ENCODE measurements at regions not wholly inside any gene's neighbourhood (a gene's known extent, or its start where the extent isn't known, plus 50 kb on each side); places are given as distances from the start of the nearest gene placed in this dataset.

DNA sequence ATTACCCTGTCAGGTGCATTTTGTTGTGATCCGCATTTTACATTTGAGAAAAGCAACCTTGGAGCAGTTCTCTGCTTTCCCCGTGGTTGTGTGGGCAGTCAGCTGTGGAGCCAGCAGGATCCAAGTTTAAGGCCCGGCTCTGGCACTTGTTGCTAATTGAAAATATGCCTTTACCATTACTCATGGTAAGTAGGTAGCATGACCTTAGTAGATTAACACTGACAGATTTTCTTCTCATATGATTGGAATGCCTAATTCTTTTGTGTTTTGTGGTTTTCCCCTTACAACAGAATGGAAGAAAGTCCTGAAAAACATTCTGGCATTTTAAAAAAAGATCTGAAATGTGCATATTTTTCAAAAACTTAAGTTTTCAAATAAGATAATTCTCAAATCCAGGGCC lies 246.5 kb upstream of the LRRN1 start:
- no peak overlapping the region for H3K4me3 ChIP-seq (ENCODE audit: low read depth, low read length)
- Mint-ChIP-seq H3K27ac (no peak overlapping the region), H3K27me3 (no peaks in the 10 kb centered on the region), H3K9me3 (peaks cover 0 to 7% (median 0%) of the 10 kb centered on the region in 7 donors), H3K4me3 (no peak overlapping the region), H3K4me1 (no peaks in the 10 kb centered on the region), H3K36me3 (no peaks in the 10 kb centered on the region)
- H3K4me1 ChIP-seq (ENCODE audit: control insufficient read depth, insufficient read depth, low read length, poor library complexity, severe bottlenecking), result no peaks in the 10 kb centered on the region
- H3K27me3 ChIP-seq (ENCODE audit: control insufficient read depth, insufficient read depth, low read length), result no peaks in the 10 kb centered on the region
- no peaks in the 10 kb centered on the region for H3K36me3 ChIP-seq (ENCODE audit: control insufficient read depth, insufficient read depth, low read length)
- no peak overlapping the region for H3K27ac ChIP-seq (ENCODE audit: insufficient read depth, low read length, poor library complexity, severe bottlenecking)
- ATAC-seq (ENCODE audit: low read depth in 2 of 2) (no peak), DNase-seq (no peak)
- no peaks in the 10 kb centered on the region for H3K9me3 ChIP-seq (ENCODE audit: control insufficient read depth in 2 of 2, low read length in 2 of 2)

DNA sequence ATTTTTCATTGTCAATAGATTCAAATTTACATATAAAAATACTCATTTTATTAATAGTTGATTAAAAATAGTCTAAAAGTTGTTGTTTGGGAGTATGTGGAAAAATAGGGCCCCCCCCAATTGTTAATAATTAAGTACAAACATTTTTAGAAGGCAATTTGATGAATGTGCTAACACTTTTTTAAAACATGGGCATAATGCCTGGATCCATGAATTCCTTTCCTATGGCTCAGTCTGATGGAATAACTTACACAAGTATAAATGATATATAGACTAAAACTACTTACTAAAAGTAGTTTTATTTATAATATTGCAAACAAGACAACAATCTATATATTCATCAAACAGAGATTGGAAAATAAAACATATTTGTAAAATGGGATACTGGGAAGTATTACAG lies 247.2 kb upstream of the LRRN1 start:
- Mint-ChIP-seq H3K9me3 (peaks cover 0 to 7% (median 0%) of the 10 kb centered on the region in 7 donors), H3K4me1 (no peaks in the 10 kb centered on the region), H3K27me3 (no peaks in the 10 kb centered on the region), H3K36me3 (no peaks in the 10 kb centered on the region), H3K27ac (no peak overlapping the region), H3K4me3 (no peak overlapping the region)
- Histone ChIP-seq H3K36me3 (ENCODE audit: control insufficient read depth, insufficient read depth, low read length) (no peaks in the 10 kb centered on the region), H3K4me1 (ENCODE audit: control insufficient read depth, insufficient read depth, low read length, poor library complexity, severe bottlenecking) (no peaks in the 10 kb centered on the region), H3K9me3 (ENCODE audit: control insufficient read depth in 2 of 2, low read length in 2 of 2) (no peaks in the 10 kb centered on the region), H3K4me3 (ENCODE audit: low read depth, low read length) (no peak overlapping the region), H3K27ac (ENCODE audit: insufficient read depth, low read length, poor library complexity, severe bottlenecking) (no peak overlapping the region), H3K27me3 (ENCODE audit: control insufficient read depth, insufficient read depth, low read length) (no peaks in the 10 kb centered on the region)
- ATAC-seq (ENCODE audit: low read depth in 2 of 2) (no peak), DNase-seq (no peak)

DNA sequence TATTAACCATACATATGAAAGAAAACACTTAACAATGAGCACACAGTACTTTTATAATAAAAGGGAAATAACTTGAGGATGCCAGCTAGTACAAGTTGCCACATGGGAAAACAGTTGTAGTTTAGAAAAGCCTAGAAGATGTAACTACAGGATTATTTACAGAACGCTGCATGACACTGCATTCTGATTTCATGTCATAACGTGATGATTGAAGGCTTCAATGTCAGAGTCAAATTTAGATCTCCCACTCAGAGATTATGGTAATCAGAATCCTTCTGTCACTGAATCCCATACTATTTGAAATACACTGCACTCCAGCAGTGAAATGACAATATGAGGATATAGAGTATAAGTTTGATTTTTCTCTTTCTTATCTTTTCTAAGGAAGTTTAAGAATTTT lies 253.9 kb upstream of the LRRN1 start:
- DNase-seq, result no peak
- Mint-ChIP-seq H3K27ac (no peak overlapping the region), H3K4me3 (no peak overlapping the region), H3K4me1 (no peaks in the 10 kb centered on the region), H3K9me3 (peaks cover 0 to 13% (median 7%) of the 10 kb centered on the region in 7 donors), H3K27me3 (no peaks in the 10 kb centered on the region), H3K36me3 (no peaks in the 10 kb centered on the region)
- no peaks in the 10 kb centered on the region for H3K27me3 ChIP-seq (ENCODE audit: control insufficient read depth, insufficient read depth, low read length)
- no peaks in the 10 kb centered on the region for H3K36me3 ChIP-seq (ENCODE audit: control insufficient read depth, insufficient read depth, low read length)
- no peak overlapping the region for H3K27ac ChIP-seq (ENCODE audit: insufficient read depth, low read length, poor library complexity, severe bottlenecking)
- no peak overlapping the region for H3K4me3 ChIP-seq (ENCODE audit: low read depth, low read length)
- no peak for ATAC-seq (ENCODE audit: low read depth in 2 of 2)
- H3K4me1 ChIP-seq (ENCODE audit: control insufficient read depth, insufficient read depth, low read length, poor library complexity, severe bottlenecking), result no peaks in the 10 kb centered on the region
- no peaks in the 10 kb centered on the region for H3K9me3 ChIP-seq (ENCODE audit: control insufficient read depth in 2 of 2, low read length in 2 of 2)

DNA sequence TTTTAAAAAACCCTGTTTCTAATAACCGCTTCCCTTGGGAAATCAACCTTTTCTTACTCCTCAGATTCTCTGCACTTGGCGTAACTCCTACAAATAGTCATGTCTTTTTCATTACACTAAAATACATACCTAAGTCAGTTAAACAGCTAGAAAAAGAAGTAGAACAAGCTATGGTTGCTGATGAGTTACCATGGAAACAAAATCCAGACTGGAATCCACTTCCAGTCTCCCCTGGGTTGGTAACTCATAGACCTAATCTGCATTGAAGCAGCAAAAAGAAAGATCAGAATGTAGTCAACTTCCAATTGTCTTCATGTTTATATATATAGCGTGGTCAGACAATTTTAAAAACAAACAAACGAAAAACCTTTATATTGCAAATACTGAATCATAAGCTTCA lies 260.8 kb upstream of the LRRN1 start:
- H3K36me3 Mint-ChIP-seq, result no peaks in the 10 kb centered on the region
- peaks cover 2 to 14% (median 9%) of the 10 kb centered on the region in 7 donors for H3K9me3 Mint-ChIP-seq
- Histone ChIP-seq H3K36me3 (ENCODE audit: control insufficient read depth, insufficient read depth, low read length) (no peaks in the 10 kb centered on the region), H3K27me3 (ENCODE audit: control insufficient read depth, insufficient read depth, low read length) (no peaks in the 10 kb centered on the region), H3K9me3 (ENCODE audit: control insufficient read depth in 2 of 2, low read length in 2 of 2) (no peaks in the 10 kb centered on the region), H3K27ac (ENCODE audit: insufficient read depth, low read length, poor library complexity, severe bottlenecking) (no peak overlapping the region), H3K4me1 (ENCODE audit: control insufficient read depth, insufficient read depth, low read length, poor library complexity, severe bottlenecking) (no peaks in the 10 kb centered on the region), H3K4me3 (ENCODE audit: low read depth, low read length) (no peak overlapping the region)
- H3K27ac Mint-ChIP-seq, result no peak overlapping the region
- no peak for DNase-seq
- H3K4me1 Mint-ChIP-seq, result no peaks in the 10 kb centered on the region
- no peaks in the 10 kb centered on the region for H3K27me3 Mint-ChIP-seq
- no peak for ATAC-seq (ENCODE audit: low read depth in 2 of 2)
- no peak overlapping the region for H3K4me3 Mint-ChIP-seq

DNA sequence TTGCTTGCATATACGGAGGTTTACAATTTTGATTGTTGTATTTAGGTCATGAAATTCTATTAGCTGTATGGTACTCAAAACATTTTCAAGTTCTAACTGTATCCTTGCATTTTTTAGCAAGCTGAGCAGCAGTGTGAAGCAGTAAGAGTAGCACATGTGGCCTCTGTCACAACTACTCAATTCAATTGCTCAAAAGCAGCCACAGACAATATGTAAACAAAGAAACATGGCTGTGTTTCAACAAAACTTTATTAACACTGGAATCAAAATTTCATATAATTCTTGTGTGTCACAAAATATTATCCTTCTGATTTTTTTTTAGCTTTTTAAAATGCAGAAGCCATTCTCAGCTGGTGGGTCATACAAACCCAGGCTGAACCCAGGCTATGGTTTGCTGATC lies 266.7 kb upstream of the LRRN1 start:
- H3K4me3 Mint-ChIP-seq, result no peak overlapping the region
- Histone ChIP-seq H3K27ac (ENCODE audit: insufficient read depth, low read length, poor library complexity, severe bottlenecking) (no peak overlapping the region), H3K27me3 (ENCODE audit: control insufficient read depth, insufficient read depth, low read length) (no peaks in the 10 kb centered on the region), H3K4me3 (ENCODE audit: low read depth, low read length) (no peak overlapping the region), H3K4me1 (ENCODE audit: control insufficient read depth, insufficient read depth, low read length, poor library complexity, severe bottlenecking) (no peaks in the 10 kb centered on the region), H3K9me3 (ENCODE audit: control insufficient read depth in 2 of 2, low read length in 2 of 2) (no peaks in the 10 kb centered on the region), H3K36me3 (ENCODE audit: control insufficient read depth, insufficient read depth, low read length) (no peaks in the 10 kb centered on the region)
- H3K36me3 Mint-ChIP-seq, result no peaks in the 10 kb centered on the region
- H3K27me3 Mint-ChIP-seq, result no peaks in the 10 kb centered on the region
- no peak for ATAC-seq (ENCODE audit: low read depth in 2 of 2)
- H3K9me3 Mint-ChIP-seq, result peaks cover 0 to 9% (median 3%) of the 10 kb centered on the region in 7 donors
- H3K27ac Mint-ChIP-seq, result no peak overlapping the region
- H3K4me1 Mint-ChIP-seq, result no peaks in the 10 kb centered on the region
- no peak for DNase-seq

DNA sequence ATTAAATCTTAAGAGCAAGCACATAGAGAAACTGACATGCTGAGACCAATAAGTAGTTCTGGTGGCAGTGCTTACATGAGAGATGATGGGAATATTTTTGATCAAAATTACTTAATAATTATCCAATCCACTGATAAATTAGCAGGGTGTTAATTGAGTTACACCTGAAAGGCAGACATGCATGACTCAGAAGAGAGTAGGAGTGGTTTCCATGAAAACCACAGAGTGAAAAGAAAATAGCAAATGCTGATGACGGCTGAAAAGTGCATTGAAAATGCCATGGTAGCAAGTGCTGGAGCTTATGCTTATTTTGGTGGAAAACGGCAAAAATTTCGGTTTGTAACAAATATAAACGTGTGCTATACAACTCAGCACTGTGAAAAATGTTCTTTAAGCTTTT lies 267.8 kb upstream of the LRRN1 start:
- no peaks in the 10 kb centered on the region for H3K36me3 Mint-ChIP-seq
- no peak overlapping the region for H3K4me3 Mint-ChIP-seq
- H3K4me1 Mint-ChIP-seq, result no peaks in the 10 kb centered on the region
- no peaks in the 10 kb centered on the region for H3K4me1 ChIP-seq (ENCODE audit: control insufficient read depth, insufficient read depth, low read length, poor library complexity, severe bottlenecking)
- DNase-seq (no peak), ATAC-seq (ENCODE audit: low read depth in 2 of 2) (no peak)
- H3K27ac ChIP-seq (ENCODE audit: insufficient read depth, low read length, poor library complexity, severe bottlenecking), result no peak overlapping the region
- no peaks in the 10 kb centered on the region for H3K9me3 ChIP-seq (ENCODE audit: control insufficient read depth in 2 of 2, low read length in 2 of 2)
- no peak overlapping the region for H3K27ac Mint-ChIP-seq
- no peaks in the 10 kb centered on the region for H3K27me3 Mint-ChIP-seq
- no peaks in the 10 kb centered on the region for H3K36me3 ChIP-seq (ENCODE audit: control insufficient read depth, insufficient read depth, low read length)
- no peaks in the 10 kb centered on the region for H3K27me3 ChIP-seq (ENCODE audit: control insufficient read depth, insufficient read depth, low read length)
- peaks cover 0 to 9% (median 3%) of the 10 kb centered on the region in 7 donors for H3K9me3 Mint-ChIP-seq
- no peak overlapping the region for H3K4me3 ChIP-seq (ENCODE audit: low read depth, low read length)

DNA sequence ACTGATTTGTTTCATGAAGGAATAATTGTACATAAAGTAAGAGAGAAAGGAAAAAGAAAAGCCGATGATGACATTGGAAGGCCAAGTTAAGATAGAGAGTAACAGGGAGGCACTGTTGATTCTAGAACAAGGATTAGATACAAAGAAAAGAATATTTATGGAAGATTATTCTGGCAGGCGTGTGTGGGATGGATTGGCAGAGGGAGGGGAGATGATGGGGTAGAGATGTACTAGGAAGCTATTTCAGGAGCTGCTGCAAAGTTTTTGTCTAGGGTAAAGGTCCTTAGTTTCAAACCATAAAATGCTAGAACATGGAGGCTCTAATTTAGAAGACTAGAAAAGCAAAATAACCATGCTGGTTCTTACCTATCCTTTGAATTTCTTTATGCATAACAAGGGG lies 280.0 kb upstream of the LRRN1 start:
- Histone ChIP-seq H3K36me3 (ENCODE audit: control insufficient read depth, insufficient read depth, low read length) (no peaks in the 10 kb centered on the region), H3K4me3 (ENCODE audit: low read depth, low read length) (no peak overlapping the region)
- DNase-seq, result no peak

DNA sequence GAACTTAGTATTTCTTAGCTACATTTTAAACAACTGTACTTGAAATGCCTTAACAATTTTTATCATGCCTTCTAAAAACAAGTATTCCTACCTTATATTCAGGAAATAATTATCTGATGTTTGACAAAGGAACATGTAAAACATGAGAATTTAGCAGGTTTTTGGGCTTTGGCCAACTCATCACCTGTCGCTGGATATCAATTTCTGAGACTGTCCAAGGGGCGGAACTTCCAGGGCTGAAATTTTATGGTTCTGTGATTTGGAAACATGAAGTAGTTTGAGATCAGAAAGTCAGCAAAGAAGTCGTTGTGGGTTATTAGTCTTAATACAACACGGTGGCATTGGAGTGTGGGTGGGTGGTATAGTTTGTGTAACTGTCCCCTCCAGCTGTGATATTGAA lies 282.2 kb upstream of the LRRN1 start:
- Histone ChIP-seq H3K4me3 (ENCODE audit: low read depth, low read length) (no peak overlapping the region), H3K27ac (ENCODE audit: insufficient read depth, low read length, poor library complexity, severe bottlenecking) (no peak overlapping the region), H3K36me3 (ENCODE audit: control insufficient read depth, insufficient read depth, low read length) (no peaks in the 10 kb centered on the region), H3K4me1 (ENCODE audit: control insufficient read depth, insufficient read depth, low read length, poor library complexity, severe bottlenecking) (no peaks in the 10 kb centered on the region), H3K9me3 (ENCODE audit: control insufficient read depth in 2 of 2, low read length in 2 of 2) (no peaks in the 10 kb centered on the region), H3K27me3 (ENCODE audit: control insufficient read depth, insufficient read depth, low read length) (no peaks in the 10 kb centered on the region)
- Mint-ChIP-seq H3K4me1 (no peaks in the 10 kb centered on the region), H3K27me3 (no peaks in the 10 kb centered on the region), H3K36me3 (no peaks in the 10 kb centered on the region), H3K9me3 (peaks cover 4 to 10% (median 7%) of the 10 kb centered on the region in 7 donors), H3K27ac (no peak overlapping the region), H3K4me3 (no peak overlapping the region)
- ATAC-seq (ENCODE audit: low read depth in 2 of 2), result no peak
- DNase-seq, result no peak

More for the DNA sequence above, 280.0 kb upstream of the LRRN1 start:
- Mint-ChIP-seq H3K36me3 (no peaks in the 10 kb centered on the region), H3K4me1 (no peaks in the 10 kb centered on the region), H3K27ac (no peak overlapping the region), H3K27me3 (no peaks in the 10 kb centered on the region), H3K9me3 (peaks cover 4 to 12% (median 7%) of the 10 kb centered on the region in 7 donors), H3K4me3 (no peak overlapping the region)
- no peak for ATAC-seq (ENCODE audit: low read depth in 2 of 2)
- H3K9me3 ChIP-seq (ENCODE audit: control insufficient read depth in 2 of 2, low read length in 2 of 2), result no peaks in the 10 kb centered on the region
- no peak overlapping the region for H3K27ac ChIP-seq (ENCODE audit: insufficient read depth, low read length, poor library complexity, severe bottlenecking)
- H3K27me3 ChIP-seq (ENCODE audit: control insufficient read depth, insufficient read depth, low read length), result no peaks in the 10 kb centered on the region
- H3K4me1 ChIP-seq (ENCODE audit: control insufficient read depth, insufficient read depth, low read length, poor library complexity, severe bottlenecking), result no peaks in the 10 kb centered on the region
